ENCODE measurements at regions not wholly inside any gene's neighbourhood (a gene's known extent, or its start where the extent isn't known, plus 50 kb on each side); places are given as distances from the start of the nearest gene placed in this dataset.

DNA sequence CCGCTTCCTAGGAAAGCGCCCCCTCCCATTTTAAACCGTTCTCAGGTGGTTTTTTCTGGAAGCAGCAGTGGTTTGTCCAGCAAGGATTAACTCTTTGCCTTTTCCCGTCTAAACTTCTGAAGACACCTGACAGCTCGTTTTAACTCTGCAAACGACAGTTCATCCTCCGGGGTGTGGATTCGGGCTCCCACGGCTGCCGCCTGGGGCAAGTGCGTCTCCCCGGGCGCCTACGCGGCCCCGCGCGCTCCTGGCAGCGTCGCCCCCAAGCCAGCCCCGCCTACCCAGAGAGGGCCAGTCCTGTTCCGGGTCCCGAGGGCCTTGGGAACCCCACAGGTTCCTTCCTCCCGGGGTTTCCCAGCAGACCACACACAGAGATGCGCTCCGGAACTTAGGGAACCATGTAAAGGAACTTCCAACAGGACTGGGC, 54.4 kb downstream of the PRR18 start:
- Histone ChIP-seq H4K20me1 (ENCODE audit: insufficient read depth, low read length) (no peaks in the 10 kb centered on the region), H3K27me3 (ENCODE audit: insufficient read depth, low read length) (peaks cover 18% of the 10 kb centered on the region), H3K4me3 (ENCODE audit: low read depth, low read length, poor library complexity, severe bottlenecking) (no peak overlapping the region), H3K36me3 (ENCODE audit: insufficient read depth, low read length) (no peaks in the 10 kb centered on the region), H3K27ac (ENCODE audit: low read depth, low read length, poor library complexity, severe bottlenecking) (no peak overlapping the region), H3K9me2 (ENCODE audit: low read depth, low read length) (no peaks in the 10 kb centered on the region), H3K79me2 (ENCODE audit: insufficient read depth, low read length) (no peaks in the 10 kb centered on the region), H3K9ac (ENCODE audit: low read length) (no peak overlapping the region), H3K4me2 (ENCODE audit: low read length) (no peak overlapping the region; the same call in 1 of the 2 replicates), H3K9me3 (ENCODE audit: low read length) (no peaks in the 10 kb centered on the region), H3F3A (ENCODE audit: insufficient read depth, low read length) (no peaks in the 10 kb centered on the region), H3K4me1 (ENCODE audit: insufficient read depth, low read length, severe bottlenecking) (peaks cover 1% of the 10 kb centered on the region), H2AFZ (ENCODE audit: low read length) (no peak overlapping the region)
- TF ChIP-seq CTCF (IDR thresholded peaks at IDR 0.05; ENCODE audit: low read length): no peak
- TF ChIP-seq EZH2 (IDR thresholded peaks at IDR 0.05; ENCODE audit: borderline replicate concordance, low read length): no peak

- no peak overlapping the region for H2AFZ ChIP-seq (ENCODE audit: low read length)
- H3K27me3 ChIP-seq (ENCODE audit: insufficient read depth, low read length): peaks cover 18% of the 10 kb centered on the region
- TF ChIP-seq CTCF (IDR thresholded peaks at IDR 0.05; ENCODE audit: low read length) (no peak), EZH2 (IDR thresholded peaks at IDR 0.05; ENCODE audit: borderline replicate concordance, low read length) (no peak)
- no peaks in the 10 kb centered on the region for H3K4me1 ChIP-seq (ENCODE audit: insufficient read depth, low read length, severe bottlenecking)
- no peaks in the 10 kb centered on the region for H3F3A ChIP-seq (ENCODE audit: insufficient read depth, low read length)
- no peaks in the 10 kb centered on the region for H3K36me3 ChIP-seq (ENCODE audit: insufficient read depth, low read length)
- no peaks in the 10 kb centered on the region for H3K9me3 ChIP-seq (ENCODE audit: low read length)
- no peaks in the 10 kb centered on the region for H4K20me1 ChIP-seq (ENCODE audit: insufficient read depth, low read length)
- no peaks in the 10 kb centered on the region for H3K9me2 ChIP-seq (ENCODE audit: low read depth, low read length)
- H3K4me3 ChIP-seq (ENCODE audit: low read depth, low read length, poor library complexity, severe bottlenecking): no peak overlapping the region
- H3K9ac ChIP-seq (ENCODE audit: low read length): no peak overlapping the region
- H3K4me2 ChIP-seq (ENCODE audit: low read length): no peak overlapping the region; the same call in 1 of the 2 replicates
- H3K79me2 ChIP-seq (ENCODE audit: insufficient read depth, low read length): no peaks in the 10 kb centered on the region
- no peak overlapping the region for H3K27ac ChIP-seq (ENCODE audit: low read depth, low read length, poor library complexity, severe bottlenecking)
These were observed 54.9 kb downstream of the PRR18 start for GRCh38 chr6:166253281-166253681.

GRCh38 chr6:166252601-166253000, 55.6 kb downstream of the PRR18 start:
- Histone ChIP-seq H3K79me2 (ENCODE audit: insufficient read depth, low read length) (no peaks in the 10 kb centered on the region), H3K36me3 (ENCODE audit: insufficient read depth, low read length) (no peaks in the 10 kb centered on the region), H3K4me3 (ENCODE audit: low read depth, low read length, poor library complexity, severe bottlenecking) (no peak overlapping the region), H2AFZ (ENCODE audit: low read length) (no peak overlapping the region), H3K4me2 (ENCODE audit: low read length) (no peak overlapping the region), H4K20me1 (ENCODE audit: insufficient read depth, low read length) (no peaks in the 10 kb centered on the region), H3K4me1 (ENCODE audit: insufficient read depth, low read length, severe bottlenecking) (no peaks in the 10 kb centered on the region), H3K9ac (ENCODE audit: low read length) (no peak overlapping the region), H3K27me3 (ENCODE audit: insufficient read depth, low read length) (peaks cover 15% of the 10 kb centered on the region), H3F3A (ENCODE audit: insufficient read depth, low read length) (no peaks in the 10 kb centered on the region), H3K27ac (ENCODE audit: low read depth, low read length, poor library complexity, severe bottlenecking) (no peak overlapping the region), H3K9me2 (ENCODE audit: low read depth, low read length) (no peaks in the 10 kb centered on the region), H3K9me3 (ENCODE audit: low read length) (no peaks in the 10 kb centered on the region)
- TF ChIP-seq CTCF (IDR thresholded peaks at IDR 0.05; ENCODE audit: low read length) (no peak), EZH2 (IDR thresholded peaks at IDR 0.05; ENCODE audit: borderline replicate concordance, low read length) (no peak)

All from OCI-LY1 (cell line).